PC-3 (cell line): ENCODE measurements at regions not wholly inside any gene's neighbourhood (a gene's known extent, or its start where the extent isn't known, plus 50 kb on each side); places are given as distances from the start of the nearest gene placed in this dataset.

Source experiments
- ATAC-seq: fragments of 200-7000 bp; cut with Tn5 transposase; 2 replicates; pipeline ENCODE4 v1.9.1; 2020; ENCODE audit warnings: mild to moderate bottlenecking, moderate library complexity
- BruUV-seq: library from RNA; stranded (reverse); fragments of 400-500 nt; replicated peaks from 2 replicates; lab custom pipeline; 2021; lab: Mats Ljungman, UMichigan
- CTCF ChIA-PET: fragments of 300-600 bp; sonication (Branson Sonifier 250); formaldehyde crosslinking; loops from one replicate; lab custom pipeline; 2022; ENCODE audit warnings: antibody characterized with exemption; lab: Charles Lee
- POLR2A ChIA-PET: fragments of 300-600 bp; sonication (Branson Sonifier 250); formaldehyde crosslinking; loops from one replicate; lab custom pipeline; 2022; ENCODE audit warnings: antibody characterized with exemption; ENCODE audit not compliant: unreplicated experiment; lab: Charles Lee
- DNase-seq: peaks from one replicate; pipeline ENCODE4 v3.0.0-alpha.2; 2015
- H2AFZ ChIP-seq: fragments of 300-600 bp; sonication (generic); 2 replicates; pipeline ENCODE4 v1.6.0; 2016; ENCODE audit warnings: antibody characterized with exemption, low read length
- H3F3A ChIP-seq: fragments of 300-600 bp; sonication (generic); one replicate; pipeline ENCODE4 v1.6.0; 2017; ENCODE audit warnings: antibody characterized with exemption, low read length, control low read depth, mild to moderate bottlenecking; ENCODE audit not compliant: unreplicated experiment
- H3K27ac ChIP-seq: fragments of 300-600 bp; sonication (generic); 2 replicates; pipeline ENCODE4 v1.5.1; 2016; ENCODE audit warnings: mild to moderate bottlenecking, low read length
- H3K27me3 ChIP-seq: fragments of 300-600 bp; sonication (generic); 2 replicates; pipeline ENCODE4 v1.6.1; 2016; ENCODE audit warnings: low read length, mixed read lengths
- H3K36me3 ChIP-seq: fragments of 300-600 bp; sonication (generic); 2 replicates; pipeline ENCODE4 v1.6.1; 2016; ENCODE audit warnings: low read depth, mixed run types, low read length, mixed read lengths
- H3K4me1 ChIP-seq: fragments of 300-600 bp; sonication (generic); 2 replicates; pipeline ENCODE4 v1.5.1; 2016; ENCODE audit warnings: low read length; ENCODE audit not compliant: insufficient read depth
- H3K4me2 ChIP-seq: fragments of 300-600 bp; sonication (generic); 2 replicates; pipeline ENCODE4 v1.6.0; 2016; ENCODE audit warnings: low read length
- H3K4me3 ChIP-seq: fragments of 300-600 bp; sonication (generic); 2 replicates; pipeline ENCODE4 v1.5.1; 2016; ENCODE audit warnings: mild to moderate bottlenecking, low read length, mixed read lengths
- H3K79me2 ChIP-seq: fragments of 300-600 bp; sonication (generic); 2 replicates; pipeline ENCODE4 v1.6.1; 2017; ENCODE audit warnings: low read length, mixed read lengths
- H3K9ac ChIP-seq: fragments of 300-600 bp; sonication (generic); 2 replicates; pipeline ENCODE4 v1.6.0; 2016; ENCODE audit warnings: mild to moderate bottlenecking, low read length
- H3K9me2 ChIP-seq: fragments of 300-600 bp; sonication (generic); replicated peaks from 2 replicates; pipeline ENCODE4 v1.6.1; 2016; ENCODE audit warnings: mixed run types, low read length, mixed read lengths
- H3K9me3 ChIP-seq: fragments of 300-600 bp; sonication (generic); 2 replicates; pipeline ENCODE4 v1.6.1; 2016; ENCODE audit warnings: low read length, mixed read lengths
- H4K20me1 ChIP-seq: fragments of 300-600 bp; sonication (generic); 2 replicates; pipeline ENCODE4 v1.6.1; 2016; ENCODE audit warnings: low read length, mixed read lengths
- CTCF ChIP-seq: fragments of 300-600 bp; sonication (generic); conservative IDR thresholded peaks from 2 replicates; pipeline ENCODE4 v1.5.1; 2017; ENCODE audit warnings: antibody characterized with exemption, low read depth, mild to moderate bottlenecking, low read length
- EZH2 ChIP-seq: fragments of 300-600 bp; sonication (generic); IDR thresholded peaks from one replicate; pipeline ENCODE4 v1.6.1; 2017; ENCODE audit warnings: antibody characterized with exemption, mild to moderate bottlenecking, low read length; ENCODE audit not compliant: unreplicated experiment
- EZH2phosphoT487 ChIP-seq: fragments of 300-600 bp; sonication (generic); IDR thresholded peaks from 2 replicates; pipeline ENCODE4 v1.6.1; 2018; ENCODE audit warnings: mild to moderate bottlenecking, antibody characterized with exemption, low read length, borderline replicate concordance
- intact Hi-C: fragments of 100-400 bp; cut with micrococcal nuclease; formaldehyde crosslinking; loops from 2 replicates; pipeline ENCODE4 v1.9.0; 2023

- no peaks in the 10 kb centered on the region for H3K79me2 ChIP-seq
- no TSS peak for BruUV-seq
- H3K27me3 ChIP-seq: no peaks in the 10 kb centered on the region
- H3K9me2 ChIP-seq: no peaks in the 10 kb centered on the region
- no peaks in the 10 kb centered on the region for H4K20me1 ChIP-seq
- H3K4me3 ChIP-seq: no peak overlapping the region
- intact Hi-C loops: no loop called here
- H2AFZ ChIP-seq: 0 out of 2 replicates have a peak overlapping the region, but pooled peaks have one; percentile 23
- H3K36me3 ChIP-seq: no peaks in the 10 kb centered on the region
- no peak overlapping the region for H3K9ac ChIP-seq
- POLR2A ChIA-PET: no interaction called here
- no peak for TF ChIP-seq CTCF
- DNase-seq (peak; percentile 41), ATAC-seq (no peak)
- no peaks in the 10 kb centered on the region for H3K9me3 ChIP-seq
- no peak overlapping the region for H3K4me2 ChIP-seq
- peaks cover 8% of the 10 kb centered on the region; the same call in 1 of the 2 replicates for H3K4me1 ChIP-seq
- CTCF ChIA-PET: no interaction called here
- no peaks in the 10 kb centered on the region for H3F3A ChIP-seq
- no peak overlapping the region for H3K27ac ChIP-seq
These were observed 111.7 kb upstream of the COX10 start for GRCh38 chr17:13957636-13958035.

- no peak overlapping the region for H3K4me3 ChIP-seq
- ChIA-PET CTCF (no interaction called here), POLR2A (no interaction called here)
- no peaks in the 10 kb centered on the region for H3K27me3 ChIP-seq
- intact Hi-C loops: no loop called here
- DNase-seq: peak; percentile 20
- H3F3A ChIP-seq: no peaks in the 10 kb centered on the region
- H3K4me2 ChIP-seq: peak overlapping the region; percentile 9; the same call in 1 of the 2 replicates
- H3K9ac ChIP-seq: no peak overlapping the region
- no peaks in the 10 kb centered on the region for H3K79me2 ChIP-seq
- ATAC-seq: no peak
- H2AFZ ChIP-seq: peak overlapping the region; percentile 23; the same call in 1 of the 2 replicates
- H3K9me2 ChIP-seq: no peaks in the 10 kb centered on the region
- peaks cover 8% of the 10 kb centered on the region; the same call in 1 of the 2 replicates for H3K4me1 ChIP-seq
- no peaks in the 10 kb centered on the region for H4K20me1 ChIP-seq
- BruUV-seq: no TSS peak
- H3K9me3 ChIP-seq: no peaks in the 10 kb centered on the region
- TF ChIP-seq EZH2: no peak
- TF ChIP-seq CTCF: no peak
- TF ChIP-seq EZH2phosphoT487: no peak
- no peaks in the 10 kb centered on the region for H3K36me3 ChIP-seq
- no peak overlapping the region for H3K27ac ChIP-seq
These were observed 110.5 kb upstream of the COX10 start for GRCh38 chr17:13958773-13959172.

GRCh38 chr17:13961265-13961664 is 108.0 kb upstream of the COX10 start:
- H2AFZ ChIP-seq: no peak overlapping the region
- no TSS peak for BruUV-seq
- intact Hi-C loops: no loop called here
- H4K20me1 ChIP-seq: no peaks in the 10 kb centered on the region
- no peak overlapping the region for H3K27ac ChIP-seq
- H3K9me2 ChIP-seq: no peaks in the 10 kb centered on the region
- H3K27me3 ChIP-seq: peaks cover 24% of the 10 kb centered on the region
- H3F3A ChIP-seq: no peaks in the 10 kb centered on the region
- POLR2A ChIA-PET: no interaction called here
- H3K4me2 ChIP-seq: no peak overlapping the region
- H3K4me3 ChIP-seq: no peak overlapping the region
- no peaks in the 10 kb centered on the region for H3K36me3 ChIP-seq
- H3K9ac ChIP-seq: no peak overlapping the region
- ATAC-seq (no peak), DNase-seq (no peak)
- H3K4me1 ChIP-seq: peaks cover 8% of the 10 kb centered on the region; the same call in 1 of the 2 replicates
- no peak for TF ChIP-seq EZH2
- CTCF ChIA-PET: no interaction called here
- no peaks in the 10 kb centered on the region for H3K79me2 ChIP-seq
- no peaks in the 10 kb centered on the region for H3K9me3 ChIP-seq
